Activated T-helper 17 cell treated with anti-CD3 and anti-CD28 coated beads, Interleukin-2, amount 50 U/mL, for 72 hours (primary cell): ENCODE measurements at regions not wholly inside any gene's neighbourhood (a gene's known extent, or its start where the extent isn't known, plus 50 kb on each side); places are given as distances from the start of the nearest gene placed in this dataset.

Source experiments
- ATAC-seq: fragments of 150-1000 bp; cut with Tn5 transposase; replicated peaks from 2 replicates; pipeline ENCODE4 v1.10.0; 2021; ENCODE audit warnings: mild to moderate bottlenecking, moderate library complexity
- H3K27ac Mint-ChIP-seq: one replicate; pipeline ENCODE4 v1.8.0; 2022; ENCODE audit warnings: mixed read lengths
- H3K27me3 Mint-ChIP-seq: one replicate; pipeline ENCODE4 v1.8.0; 2022; ENCODE audit warnings: mixed read lengths
- H3K36me3 Mint-ChIP-seq: one replicate; pipeline ENCODE4 v1.8.0; 2022; ENCODE audit warnings: low read depth, mild to moderate bottlenecking, mixed read lengths
- H3K4me1 Mint-ChIP-seq: one replicate; pipeline ENCODE4 v1.8.0; 2022; ENCODE audit warnings: mixed read lengths
- H3K4me3 Mint-ChIP-seq: one replicate; pipeline ENCODE4 v1.8.0; 2022; ENCODE audit warnings: mild to moderate bottlenecking, mixed read lengths
- H3K9me3 Mint-ChIP-seq: one replicate; pipeline ENCODE4 v1.8.0; 2022; ENCODE audit warnings: mixed read lengths

- peaks cover 28% of the 10 kb centered on the region for H3K27me3 Mint-ChIP-seq
Observed at GRCh38 chr13:97570442-97570841, 136.5 kb downstream of the RAP2A start.

GRCh38 chr13:97573011-97573410 lies 139.0 kb downstream of the RAP2A start:
- Mint-ChIP-seq H3K36me3 (no peaks in the 10 kb centered on the region), H3K27me3 (peaks cover 24% of the 10 kb centered on the region), H3K27ac (no peak overlapping the region), H3K9me3 (peaks cover 4% of the 10 kb centered on the region), H3K4me1 (no peaks in the 10 kb centered on the region), H3K4me3 (no peak overlapping the region)
- no peak for ATAC-seq

More at GRCh38 chr13:97570442-97570841, 136.5 kb downstream of the RAP2A start:
- Mint-ChIP-seq H3K36me3 (no peaks in the 10 kb centered on the region), H3K4me1 (no peaks in the 10 kb centered on the region), H3K27ac (no peak overlapping the region), H3K4me3 (no peak overlapping the region), H3K9me3 (peaks cover 2% of the 10 kb centered on the region)
- no peak for ATAC-seq

- Mint-ChIP-seq H3K27me3 (peaks cover 25% of the 10 kb centered on the region), H3K4me3 (no peak overlapping the region), H3K36me3 (no peaks in the 10 kb centered on the region), H3K27ac (no peak overlapping the region), H3K9me3 (peaks cover 4% of the 10 kb centered on the region), H3K4me1 (no peaks in the 10 kb centered on the region)
- no peak for ATAC-seq
Observed at GRCh38 chr13:97574926-97575325, 141.0 kb downstream of the RAP2A start.

- H3K27me3 Mint-ChIP-seq, result peaks cover 26% of the 10 kb centered on the region
- H3K4me1 Mint-ChIP-seq, result no peaks in the 10 kb centered on the region
- H3K27ac Mint-ChIP-seq, result no peak overlapping the region
- peaks cover 4% of the 10 kb centered on the region for H3K9me3 Mint-ChIP-seq
- no peak for ATAC-seq
- no peak overlapping the region for H3K4me3 Mint-ChIP-seq
- no peaks in the 10 kb centered on the region for H3K36me3 Mint-ChIP-seq
Observed at GRCh38 chr13:97577026-97577425, 143.1 kb downstream of the RAP2A start.

- Mint-ChIP-seq H3K4me1 (no peaks in the 10 kb centered on the region), H3K36me3 (no peaks in the 10 kb centered on the region), H3K4me3 (no peak overlapping the region), H3K9me3 (peaks cover 4% of the 10 kb centered on the region), H3K27me3 (peaks cover 31% of the 10 kb centered on the region), H3K27ac (no peak overlapping the region)
- ATAC-seq, result no peak
Observed at GRCh38 chr13:97582170-97582569, 148.2 kb downstream of the RAP2A start.

- Mint-ChIP-seq H3K4me1 (no peaks in the 10 kb centered on the region), H3K9me3 (peaks cover 4% of the 10 kb centered on the region), H3K4me3 (no peak overlapping the region), H3K27ac (no peak overlapping the region), H3K27me3 (peaks cover 29% of the 10 kb centered on the region), H3K36me3 (no peaks in the 10 kb centered on the region)
- ATAC-seq, result no peak
Observed at GRCh38 chr13:97583907-97584497, 150.0 kb downstream of the RAP2A start.

- H3K9me3 Mint-ChIP-seq, result peaks cover 4% of the 10 kb centered on the region
Observed at GRCh38 chr13:97586941-97587340, 153.0 kb downstream of the RAP2A start.

GRCh38 chr13:97588993-97589392 lies 155.0 kb downstream of the RAP2A start:
- ATAC-seq, result no peak
- H3K4me1 Mint-ChIP-seq, result no peaks in the 10 kb centered on the region
- H3K27ac Mint-ChIP-seq, result no peak overlapping the region
- H3K9me3 Mint-ChIP-seq, result peaks cover 4% of the 10 kb centered on the region
- H3K4me3 Mint-ChIP-seq, result no peak overlapping the region
- H3K27me3 Mint-ChIP-seq, result peaks cover 27% of the 10 kb centered on the region
- H3K36me3 Mint-ChIP-seq, result no peaks in the 10 kb centered on the region

More at GRCh38 chr13:97586941-97587340, 153.0 kb downstream of the RAP2A start:
- H3K4me3 Mint-ChIP-seq, result no peak overlapping the region
- no peaks in the 10 kb centered on the region for H3K36me3 Mint-ChIP-seq
- H3K4me1 Mint-ChIP-seq, result no peaks in the 10 kb centered on the region
- no peak for ATAC-seq
- peaks cover 24% of the 10 kb centered on the region for H3K27me3 Mint-ChIP-seq
- H3K27ac Mint-ChIP-seq, result no peak overlapping the region

- peaks cover 4% of the 10 kb centered on the region for H3K9me3 Mint-ChIP-seq
- peaks cover 18% of the 10 kb centered on the region for H3K27me3 Mint-ChIP-seq
- no peaks in the 10 kb centered on the region for H3K36me3 Mint-ChIP-seq
- H3K27ac Mint-ChIP-seq, result no peak overlapping the region
- H3K4me1 Mint-ChIP-seq, result no peaks in the 10 kb centered on the region
- ATAC-seq, result no peak
- no peak overlapping the region for H3K4me3 Mint-ChIP-seq
Observed at GRCh38 chr13:97600458-97601075, 166.6 kb downstream of the RAP2A start.

- Mint-ChIP-seq H3K4me1 (no peaks in the 10 kb centered on the region), H3K4me3 (no peak overlapping the region), H3K36me3 (no peaks in the 10 kb centered on the region), H3K27ac (no peak overlapping the region), H3K27me3 (peaks cover 8% of the 10 kb centered on the region), H3K9me3 (no peaks in the 10 kb centered on the region)
- ATAC-seq, result no peak
Observed at GRCh38 chr13:97615266-97615665, 181.3 kb downstream of the RAP2A start.

- ATAC-seq, result no peak
- Mint-ChIP-seq H3K4me3 (no peak overlapping the region), H3K27me3 (peaks cover 8% of the 10 kb centered on the region), H3K36me3 (no peaks in the 10 kb centered on the region), H3K27ac (no peak overlapping the region), H3K4me1 (no peaks in the 10 kb centered on the region), H3K9me3 (no peaks in the 10 kb centered on the region)
Observed at GRCh38 chr13:97616385-97616784, 182.4 kb downstream of the RAP2A start.

- Mint-ChIP-seq H3K4me1 (no peaks in the 10 kb centered on the region), H3K4me3 (no peak overlapping the region), H3K27me3 (peaks cover 4% of the 10 kb centered on the region), H3K36me3 (no peaks in the 10 kb centered on the region), H3K27ac (no peak overlapping the region), H3K9me3 (no peaks in the 10 kb centered on the region)
- ATAC-seq, result no peak
Observed at GRCh38 chr13:97621025-97621424, 187.1 kb downstream of the RAP2A start.

GRCh38 chr13:97621631-97622030 lies 187.7 kb downstream of the RAP2A start:
- H3K27ac Mint-ChIP-seq, result no peak overlapping the region
- H3K4me3 Mint-ChIP-seq, result no peak overlapping the region
- no peak for ATAC-seq

GRCh38 chr13:97627566-97627965 lies 193.6 kb downstream of the RAP2A start:
- ATAC-seq, result no peak
- Mint-ChIP-seq H3K27ac (no peak overlapping the region), H3K9me3 (no peaks in the 10 kb centered on the region), H3K4me1 (no peaks in the 10 kb centered on the region), H3K4me3 (no peak overlapping the region), H3K27me3 (peaks cover 5% of the 10 kb centered on the region), H3K36me3 (no peaks in the 10 kb centered on the region)

More at GRCh38 chr13:97621631-97622030, 187.7 kb downstream of the RAP2A start:
- H3K4me1 Mint-ChIP-seq, result no peaks in the 10 kb centered on the region
- peaks cover 4% of the 10 kb centered on the region for H3K27me3 Mint-ChIP-seq
- no peaks in the 10 kb centered on the region for H3K36me3 Mint-ChIP-seq
- no peaks in the 10 kb centered on the region for H3K9me3 Mint-ChIP-seq

- no peak overlapping the region for H3K4me3 Mint-ChIP-seq
- no peaks in the 10 kb centered on the region for H3K36me3 Mint-ChIP-seq
- peaks cover 5% of the 10 kb centered on the region for H3K27me3 Mint-ChIP-seq
- no peaks in the 10 kb centered on the region for H3K4me1 Mint-ChIP-seq
- H3K27ac Mint-ChIP-seq, result no peak overlapping the region
- H3K9me3 Mint-ChIP-seq, result no peaks in the 10 kb centered on the region
- no peak for ATAC-seq
Observed at GRCh38 chr13:97629601-97630272, 195.8 kb downstream of the RAP2A start.
